SK-N-SH treated with all-trans-retinoic acid at 6 μM for 48 hours (cell line): ENCODE measurements at regions not wholly inside any gene's neighbourhood (a gene's known extent, or its start where the extent isn't known, plus 50 kb on each side); places are given as distances from the start of the nearest gene placed in this dataset.

Experiments used
- ESRRG ChIP-seq: fragments of 250-450 bp; sonication (Bioruptor Pico); IDR thresholded peaks from 2 replicates; pipeline ENCODE4 v1.6.1; 2021; ENCODE audit warnings: mild to moderate bottlenecking
- ZFP3 ChIP-seq: fragments of 250-450 bp; sonication (Bioruptor Pico); IDR thresholded peaks from 2 replicates; pipeline ENCODE4 v1.5.0; 2020; ENCODE audit warnings: mild to moderate bottlenecking, moderate library complexity
- ZNF70 ChIP-seq: fragments of 450-650 bp; formaldehyde crosslinking; IDR thresholded peaks from 2 replicates; pipeline ENCODE4 v1.5.0; 2020; ENCODE audit warnings: mild to moderate bottlenecking, moderate library complexity

GRCh38 chr12:90883456-90883855 is 71.5 kb downstream of the CCER1 start:
- TF ChIP-seq ZFP3 (CRISPR knock-in tag) (no peak), ZNF70 (CRISPR knock-in tag) (no peak), ESRRG (no peak)
